Esophagus squamous epithelium (tissue), 5 donors: ENCODE measurements at regions not wholly inside any gene's neighbourhood (a gene's known extent, or its start where the extent isn't known, plus 50 kb on each side); places are given as distances from the start of the nearest gene placed in this dataset.
A peak's percentile ranks its signal among the peaks of the same experiment; 100 is the strongest.

Experiments
- DNase-seq: peaks from one replicate; lab custom pipeline; 2025; lab: John Stamatoyannopoulos, UW
- H3K27ac ChIP-seq, 4 donors: fragments of 200-600 bp; sonication (generic); one replicate each; pipeline ENCODE4 v1.5.1; 2016 to 2019; ENCODE audit warnings: mild to moderate bottlenecking in 1 of 4
- H3K27me3 ChIP-seq, 4 donors: fragments of 200-600 bp; sonication (generic); 1 replicate in 3 of 4; 2 replicates in 1 of 4; pipeline versions ENCODE4 v1.5.1 to v1.6.0; 2017 to 2021; ENCODE audit warnings: antibody characterized with exemption in 1 of 4
- H3K36me3 ChIP-seq, 3 donors: fragments of 200-600 bp; sonication (generic); one replicate each; pipeline ENCODE4 v1.5.1; 2016 to 2019
- H3K4me1 ChIP-seq, 3 donors: fragments of 200-600 bp; sonication (generic); one replicate each; pipeline ENCODE4 v1.5.1; 2017 to 2019
- H3K4me3 ChIP-seq, 4 donors: fragments of 200-600 bp; sonication (generic); 1 replicate in 3 of 4; 2 replicates in 1 of 4; pipeline ENCODE4 v1.5.1; 2016 to 2019; ENCODE audit warnings: mild to moderate bottlenecking in 2 of 4, moderate library complexity in 1 of 4
- H3K9me3 ChIP-seq, 3 donors: fragments of 200-600 bp; sonication (generic); one replicate each; pipeline ENCODE4 v1.5.1; 2016 to 2019
- CTCF ChIP-seq, 6 experiments: fragments of 450-650 bp in 4 of 6; fragments of 200-600 bp in 2 of 6; sonication (generic) in 2 of 6; IDR thresholded peaks; one replicate each; pipeline ENCODE4 v1.5.1; 2016 to 2019; ENCODE audit warnings: antibody characterized with exemption in 6 of 6, mild to moderate bottlenecking in 4 of 6, moderate library complexity in 4 of 6
- POLR2A ChIP-seq, 4 donors: fragments of 450-650 bp; IDR thresholded peaks; one replicate each; pipeline ENCODE4 v1.6.1; 2017; ENCODE audit warnings: antibody characterized with exemption in 4 of 4, mild to moderate bottlenecking in 4 of 4, moderate library complexity in 3 of 4
- WGBS, 2 donors: methylation state at CpG; one replicate each; pipeline ENCODE4 v1.1.5; 2018; 5-methylcytosine and 5-hydroxymethylcytosine counted together
- intact Hi-C: fragments of 100-400 bp; cut with DNase I; formaldehyde crosslinking; loops from one replicate; pipeline ENCODE4 v1.15.0; 2022
- donor health status: DM: yes; HTN: yes; CAD: no.

- Histone ChIP-seq H3K4me1 (peaks cover 23 to 86% (median 53%) of the 10 kb centered on the region in 3 donors), H3K36me3 (no peaks in the 10 kb centered on the region), H3K27ac (peak overlapping the region in 2 of 4 donors; percentile 94 to 96), H3K9me3 (no peaks in the 10 kb centered on the region), H3K27me3 (no peaks in the 10 kb centered on the region), H3K4me3 (no peak overlapping the region)
- 64 to 78% methylated on average over 2 of the region's 2 CpGs for WGBS, 2 donors
- intact Hi-C loops: loop anchor here (5.0 kb wide), 1 partner anchor 83 kb away; no protein-coding TSS in a partner anchor
- no peak for DNase-seq
- TF ChIP-seq POLR2A (IDR thresholded peaks at IDR 0.05): no peak
- no peak for TF ChIP-seq CTCF (IDR thresholded peaks at IDR 0.05)
Observed at GRCh38 chr1:39109644-39110043, 83.5 kb downstream of the NDUFS5 start.

GRCh38 chr1:39110325-39110851 lies 84.2 kb downstream of the NDUFS5 start:
- peak overlapping the region; percentile 56 to 94 (median 80) for H3K27ac ChIP-seq
- intact Hi-C loops: no loop called here
- 17 to 37% methylated on average over 3 of the region's 3 CpGs for WGBS, 2 donors
- no peak overlapping the region for H3K4me3 ChIP-seq
- H3K36me3 ChIP-seq: no peaks in the 10 kb centered on the region
- no peaks in the 10 kb centered on the region for H3K9me3 ChIP-seq
- TF ChIP-seq POLR2A (IDR thresholded peaks at IDR 0.05): no peak
- no peak for DNase-seq
- no peaks in the 10 kb centered on the region for H3K27me3 ChIP-seq
- peaks cover 30 to 90% (median 60%) of the 10 kb centered on the region in 3 donors for H3K4me1 ChIP-seq

DNA sequence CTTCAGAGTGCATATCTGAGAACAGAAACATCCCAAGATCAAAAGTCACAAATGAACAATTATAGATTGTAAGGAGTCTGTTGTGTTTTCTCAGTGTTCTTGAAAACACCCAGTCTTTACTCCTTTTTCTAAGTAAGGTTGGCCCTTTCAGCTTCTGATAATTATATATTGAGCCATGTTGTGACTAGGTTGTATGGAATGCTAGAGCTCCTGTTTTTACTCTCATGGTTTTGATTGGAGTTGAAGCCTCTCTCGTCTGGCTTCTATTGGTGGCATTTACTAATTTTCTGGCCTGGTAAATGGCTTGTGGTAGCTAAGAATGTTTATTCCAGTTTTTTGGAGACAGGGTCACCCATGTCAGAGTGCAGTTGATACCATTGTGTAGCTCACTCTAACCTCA lies 84.7 kb downstream of the NDUFS5 start:
- Histone ChIP-seq H3K4me1 (peaks cover 34 to 94% (median 63%) of the 10 kb centered on the region in 3 donors), H3K27me3 (no peaks in the 10 kb centered on the region), H3K4me3 (no peak overlapping the region), H3K9me3 (no peaks in the 10 kb centered on the region), H3K27ac (peak overlapping the region; percentile 56 to 94 (median 80)), H3K36me3 (no peaks in the 10 kb centered on the region)
- WGBS, 2 donors: 48 to 50% methylated on average over 1 of the region's 1 CpG
- TF ChIP-seq POLR2A (IDR thresholded peaks at IDR 0.05) (no peak), CTCF (IDR thresholded peaks at IDR 0.05) (no peak)
- no peak for DNase-seq
- intact Hi-C loops: no loop called here

DNA sequence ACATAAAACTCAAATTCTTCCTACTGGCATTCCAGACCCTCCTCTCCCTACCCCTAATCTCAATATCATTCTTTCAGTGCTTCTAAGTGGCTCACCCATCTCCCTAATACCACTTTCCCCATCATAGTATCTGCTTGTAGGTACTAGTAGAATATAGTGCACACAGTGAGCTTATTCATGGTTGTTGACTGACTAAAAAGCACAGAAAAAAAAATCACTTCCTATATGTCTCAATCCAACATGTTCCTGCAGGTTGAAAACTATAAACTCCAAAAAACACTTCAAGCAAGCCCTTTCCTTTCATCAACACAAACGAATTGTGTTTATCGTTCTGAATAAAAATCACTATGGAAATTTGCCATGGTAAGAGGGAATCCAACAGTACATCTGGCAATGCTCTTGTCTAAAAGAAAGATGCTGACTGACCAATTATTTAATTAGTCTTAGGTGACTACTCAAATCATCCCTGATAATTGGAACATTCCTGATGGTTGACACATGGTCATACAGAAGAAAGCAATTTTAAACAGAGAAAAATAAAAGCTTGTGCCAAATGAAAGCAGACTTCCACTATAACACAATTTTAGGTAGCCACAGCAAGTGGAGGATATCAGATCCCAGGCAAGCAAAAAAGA lies 87.1 kb downstream of the NDUFS5 start:
- peak overlapping the region in 1 of 4 donors; percentile 12 for H3K27ac ChIP-seq
- DNase-seq: no peak
- H3K27me3 ChIP-seq: no peaks in the 10 kb centered on the region
- H3K4me3 ChIP-seq: no peak overlapping the region
- H3K4me1 ChIP-seq: peaks cover 20 to 94% (median 63%) of the 10 kb centered on the region in 3 donors
- TF ChIP-seq CTCF (IDR thresholded peaks at IDR 0.05): no peak
- no peak for TF ChIP-seq POLR2A (IDR thresholded peaks at IDR 0.05)
- H3K9me3 ChIP-seq: no peaks in the 10 kb centered on the region
- intact Hi-C loops: no loop called here
- WGBS, 2 donors: 22 to 30% methylated on average over 2 of the region's 2 CpGs
- H3K36me3 ChIP-seq: no peaks in the 10 kb centered on the region

DNA sequence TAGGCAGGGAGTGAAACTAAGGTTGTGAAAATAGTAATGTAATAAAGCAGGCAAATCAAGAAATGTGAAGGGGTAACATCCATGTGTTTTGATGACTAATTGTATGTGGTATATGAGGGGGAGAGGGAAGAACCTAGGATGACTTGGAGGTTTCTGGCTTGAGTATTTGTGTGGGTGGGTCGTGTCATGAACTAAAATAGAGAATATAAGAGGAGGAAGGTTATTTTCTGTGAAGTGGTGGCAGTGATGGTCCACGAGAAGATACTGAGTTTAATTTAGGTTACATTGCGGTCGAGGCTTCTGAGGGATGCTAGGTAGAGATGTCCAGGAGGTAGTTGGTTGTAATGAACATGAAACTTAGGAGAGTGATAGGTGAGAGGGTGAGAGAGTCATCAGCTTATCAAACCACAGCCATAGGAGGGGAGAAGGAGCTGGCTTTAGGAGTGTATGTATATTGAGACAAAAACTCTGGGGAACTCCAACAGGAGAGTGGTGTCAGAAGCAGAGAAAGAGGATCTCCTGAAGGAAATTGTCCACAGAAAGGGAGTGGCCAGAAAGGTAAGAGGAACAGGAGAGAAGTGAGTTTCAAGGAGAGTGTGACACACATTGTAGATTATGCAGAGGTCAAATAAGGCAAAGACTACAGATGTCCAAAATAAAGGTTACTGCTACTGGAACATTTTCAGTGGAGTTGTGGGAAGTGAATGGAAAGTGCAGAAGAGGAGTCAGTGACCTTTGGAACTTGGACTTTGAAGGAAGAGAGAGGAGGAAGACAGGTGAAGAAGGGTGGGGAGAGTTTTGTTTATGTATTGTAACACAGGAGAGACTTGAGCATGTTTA lies 89.0 kb upstream of the MACF1 start:
- peak overlapping the region in 1 of 4 donors; percentile 16 for H3K27ac ChIP-seq
- TF ChIP-seq POLR2A (IDR thresholded peaks at IDR 0.05): no peak
- no peak for TF ChIP-seq CTCF (IDR thresholded peaks at IDR 0.05)
- H3K4me1 ChIP-seq: peaks cover 20 to 75% (median 54%) of the 10 kb centered on the region in 3 donors
- no peaks in the 10 kb centered on the region for H3K27me3 ChIP-seq
- no peak overlapping the region for H3K4me3 ChIP-seq
- intact Hi-C loops: no loop called here
- H3K36me3 ChIP-seq: no peaks in the 10 kb centered on the region
- no peak for DNase-seq
- H3K9me3 ChIP-seq: no peaks in the 10 kb centered on the region
- WGBS, 2 donors: 59 to 67% methylated on average over 4 of the region's 4 CpGs
